Urothelium cell line (cell line): ENCODE measurements at regions not wholly inside any gene's neighbourhood (a gene's known extent, or its start where the extent isn't known, plus 50 kb on each side); places are given as distances from the start of the nearest gene placed in this dataset.

Experiments used
- DNase-seq: peaks from one replicate; pipeline ENCODE4 v3.0.0; 2011; ENCODE audit warnings: low spot score, mixed read lengths
- FAIRE-seq: peaks from 2 replicates; lab custom pipeline; 2011; peaks lifted over from hg19 to GRCh38; lab: Jason Lieb, UNC

DNA sequence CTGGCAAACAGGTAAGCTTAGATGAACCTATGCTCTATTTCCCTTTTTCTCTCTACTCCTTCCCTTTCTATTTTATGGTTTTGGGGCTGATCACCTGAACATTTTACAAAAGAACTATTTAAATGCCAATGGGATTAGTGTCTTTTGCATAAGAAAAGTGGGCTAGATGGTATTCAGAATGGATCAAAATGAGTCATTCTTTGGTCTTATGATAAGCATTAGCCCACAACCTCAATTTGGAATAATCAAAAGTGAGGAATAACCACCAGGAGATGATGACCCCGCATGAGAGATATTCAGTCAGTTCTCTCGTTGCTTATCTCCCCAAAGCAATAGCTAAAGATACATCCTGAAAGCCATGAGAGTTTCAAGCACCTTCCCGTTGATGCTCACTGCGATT, 399.0 kb upstream of the CADM1 start:
- DNase-seq (no peak), FAIRE-seq (no peak)

DNA sequence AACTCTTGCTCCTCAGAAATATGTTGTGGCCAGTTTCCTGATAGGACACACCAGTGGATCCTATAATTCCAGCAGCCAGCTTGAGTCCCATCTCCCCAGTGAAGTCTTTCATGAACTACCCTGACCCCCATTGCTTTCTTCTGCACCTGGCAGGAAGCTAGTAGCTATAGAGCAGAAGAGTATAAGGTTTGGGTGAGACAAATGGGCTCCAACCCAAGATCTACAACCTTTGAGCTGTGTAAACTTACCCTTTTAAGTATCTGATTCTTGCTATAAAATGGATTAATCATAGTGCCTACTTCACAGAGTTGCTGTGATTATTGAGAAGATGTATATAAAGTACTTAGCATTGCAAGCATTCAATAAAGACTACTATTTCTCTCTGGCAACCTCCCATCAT, 396.9 kb upstream of the CADM1 start:
- DNase-seq: no peak
- no peak for FAIRE-seq

DNA sequence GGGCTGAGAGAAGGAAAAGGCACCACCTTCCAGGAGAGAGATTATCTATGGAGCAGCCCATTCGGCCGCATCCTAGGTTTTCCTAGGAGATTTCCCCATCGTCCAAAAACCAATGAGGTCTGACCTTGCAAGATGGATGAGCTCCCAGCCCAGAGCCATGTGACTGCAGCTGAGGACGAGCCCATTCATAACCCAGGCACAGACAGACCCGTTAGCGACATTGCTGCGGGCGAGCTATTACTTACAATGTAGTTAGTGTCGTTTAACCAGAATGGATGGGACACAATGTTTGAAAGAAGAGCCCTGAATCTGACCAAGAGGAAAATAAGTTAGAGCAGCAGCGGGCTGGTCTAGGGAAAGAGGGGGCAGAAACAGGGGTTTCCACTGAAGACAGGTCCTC, 395.9 kb upstream of the CADM1 start:
- DNase-seq: no peak
- no peak for FAIRE-seq

DNA sequence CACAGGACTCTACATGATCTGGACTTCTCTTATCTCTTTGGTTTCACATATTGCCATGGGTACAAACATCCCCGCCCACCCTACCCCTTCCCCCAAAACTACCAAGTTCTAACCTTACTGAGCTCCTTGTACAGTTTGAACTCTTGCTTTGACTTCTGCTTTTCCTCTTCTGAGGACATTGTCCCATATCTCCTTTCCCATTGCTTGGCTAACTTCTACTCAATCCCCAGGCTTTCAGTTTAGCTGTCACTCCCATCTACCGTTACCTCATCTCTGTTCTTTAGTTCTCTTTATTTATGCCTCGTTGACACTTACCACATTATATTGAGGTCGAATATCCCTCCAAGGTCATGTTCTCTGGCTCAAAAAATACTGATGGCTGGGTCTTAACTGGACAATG, 393.5 kb upstream of the CADM1 start:
- FAIRE-seq (no peak), DNase-seq (no peak)

DNA sequence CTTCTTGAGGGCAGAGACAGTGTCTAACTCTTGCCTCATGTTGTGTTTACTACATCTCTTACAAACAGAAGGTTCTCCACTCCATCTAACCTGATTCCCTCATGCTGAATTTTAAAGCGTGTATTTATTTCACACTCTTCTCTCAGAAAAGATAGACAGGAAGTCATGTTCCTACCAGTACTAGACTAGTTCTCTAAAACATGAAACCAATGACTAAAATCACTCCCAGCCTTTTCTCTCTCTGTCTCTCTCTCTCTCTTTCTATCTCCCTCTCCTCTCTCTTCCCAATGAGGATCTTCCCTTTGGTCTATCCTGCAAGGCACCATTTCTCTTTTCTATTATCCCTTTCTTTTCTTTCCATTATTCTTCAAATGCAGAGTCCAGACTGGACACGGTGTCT, 391.9 kb upstream of the CADM1 start:
- DNase-seq (no peak), FAIRE-seq (no peak)

DNA sequence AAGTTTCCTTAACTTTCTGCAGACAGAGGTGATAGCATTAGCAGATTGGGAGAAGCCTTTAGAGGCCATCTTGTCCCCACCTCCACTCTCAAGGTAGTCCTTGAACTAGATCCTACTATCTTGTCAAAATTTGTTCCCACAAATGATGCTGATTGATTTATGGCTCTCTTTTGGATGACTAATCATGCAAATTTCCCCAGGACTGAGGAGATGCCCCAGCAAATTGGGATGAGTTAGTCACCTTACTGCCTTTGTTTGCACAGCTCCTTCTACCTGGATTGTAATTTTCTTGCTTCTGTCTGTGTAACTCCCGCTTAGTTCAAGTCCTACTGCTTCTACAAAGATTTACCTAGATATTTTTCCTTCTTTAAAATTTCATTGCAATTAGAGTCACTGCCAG, 391.4 kb upstream of the CADM1 start:
- DNase-seq: no peak
- FAIRE-seq: no peak

DNA sequence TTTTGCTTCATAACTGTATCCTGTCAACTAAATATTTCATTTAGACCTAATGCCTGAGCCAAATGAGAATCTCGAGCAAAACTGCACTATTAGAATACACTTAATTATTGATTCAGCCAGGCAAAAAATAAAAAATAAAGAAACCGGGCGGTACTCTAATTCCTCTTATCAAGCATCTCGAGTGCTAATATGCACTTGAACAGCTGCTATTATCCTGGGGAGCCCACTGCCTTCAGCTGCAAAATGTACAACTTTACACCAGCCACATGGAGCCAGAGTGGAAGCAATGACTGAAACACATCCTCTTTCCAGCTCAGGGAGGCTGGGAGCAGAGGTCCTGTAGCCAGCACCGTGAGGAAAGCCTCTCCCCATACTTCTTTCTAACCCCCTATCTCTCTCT, 390.0 kb upstream of the CADM1 start:
- FAIRE-seq (no peak), DNase-seq (no peak)

DNA sequence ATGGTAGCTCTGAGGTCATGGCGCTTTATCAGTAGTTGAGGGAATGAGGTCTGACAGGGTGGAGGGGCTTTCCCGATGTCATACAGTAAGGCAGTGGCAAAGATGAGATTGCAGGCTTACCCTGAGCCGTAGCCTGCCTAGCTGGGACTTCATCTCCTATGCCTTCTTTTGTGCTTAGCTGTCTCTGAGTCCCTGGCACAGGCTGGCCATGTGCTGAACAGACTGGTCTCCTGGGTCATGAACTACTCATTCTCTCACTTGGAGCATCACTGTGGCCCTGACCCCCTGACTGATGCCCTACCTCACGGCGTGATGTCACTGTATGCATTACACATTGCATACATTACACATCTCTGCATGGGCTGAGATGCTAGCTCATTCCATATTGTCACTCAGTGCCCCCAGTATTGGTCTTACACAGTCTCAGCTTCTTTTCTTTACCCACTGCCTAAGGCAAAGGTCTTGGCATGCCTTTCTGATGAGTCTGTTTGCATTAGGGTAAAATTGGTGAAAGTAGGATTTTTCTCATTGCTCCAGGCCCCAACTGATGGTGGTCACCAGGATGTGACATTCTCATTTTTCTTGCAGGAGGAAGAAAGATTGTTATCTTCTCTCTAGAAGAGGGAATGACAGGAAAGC, 389.4 kb upstream of the CADM1 start:
- DNase-seq (no peak), FAIRE-seq (peak; percentile 76)

DNA sequence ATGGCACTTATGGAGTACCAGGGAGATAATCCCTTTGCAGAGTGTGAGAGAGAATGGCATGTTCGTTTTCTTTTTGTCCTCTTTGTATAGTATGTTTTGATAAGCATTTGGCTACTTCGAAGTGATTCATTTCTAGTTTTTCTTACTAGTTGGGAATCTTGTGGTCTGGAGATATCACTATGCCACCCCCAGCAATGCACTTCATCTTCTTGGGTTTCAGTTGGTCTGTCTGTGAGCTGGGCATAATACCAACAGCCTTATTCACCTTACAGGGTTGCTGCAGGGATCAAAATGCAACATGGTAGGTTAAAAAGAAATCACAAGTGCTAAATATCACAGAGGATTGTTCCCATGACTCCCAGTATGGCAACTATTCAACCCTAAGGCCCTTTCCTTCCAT, 387.8 kb upstream of the CADM1 start:
- DNase-seq: no peak
- no peak for FAIRE-seq

DNA sequence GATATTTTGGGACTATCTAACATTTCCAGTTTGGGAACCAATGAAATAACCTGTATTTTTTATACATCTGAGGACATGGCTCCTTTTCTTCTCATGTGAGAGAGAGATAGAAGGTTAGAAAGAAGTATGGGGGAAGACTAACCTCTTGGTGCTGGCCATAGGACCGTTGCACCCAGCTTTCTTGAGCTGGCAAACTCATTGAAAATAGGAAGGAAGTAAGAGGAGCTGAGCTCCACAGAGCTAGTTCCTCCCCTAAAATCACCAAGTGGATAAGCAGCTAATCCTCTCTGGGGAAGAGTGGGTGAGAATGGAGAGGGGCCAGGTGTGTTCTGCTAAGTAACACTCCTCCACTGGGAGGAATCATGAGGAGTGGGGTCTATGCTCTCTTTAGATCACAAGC, 387.4 kb upstream of the CADM1 start:
- DNase-seq: no peak

DNA sequence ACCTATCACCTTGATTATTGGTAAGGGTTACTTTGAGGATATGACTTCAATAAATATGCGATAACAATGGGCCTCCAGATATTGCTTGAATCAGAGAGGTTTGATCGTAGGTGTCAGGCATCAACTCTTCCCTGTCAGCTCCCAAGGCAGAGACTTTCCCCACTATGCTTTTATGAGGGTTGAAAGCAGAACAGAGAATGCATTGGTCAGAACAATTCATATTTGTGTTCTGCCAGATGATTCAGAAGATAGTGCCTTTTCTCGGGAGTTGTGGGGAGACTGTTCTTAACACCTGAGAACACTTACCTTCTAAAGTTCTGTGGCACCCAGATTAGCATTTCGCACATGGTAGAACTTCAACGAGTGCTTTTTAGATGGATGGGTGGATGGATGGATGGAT, 386.3 kb upstream of the CADM1 start:
- no peak for DNase-seq
- FAIRE-seq: no peak

More for the DNA sequence above, 387.4 kb upstream of the CADM1 start:
- no peak for FAIRE-seq

DNA sequence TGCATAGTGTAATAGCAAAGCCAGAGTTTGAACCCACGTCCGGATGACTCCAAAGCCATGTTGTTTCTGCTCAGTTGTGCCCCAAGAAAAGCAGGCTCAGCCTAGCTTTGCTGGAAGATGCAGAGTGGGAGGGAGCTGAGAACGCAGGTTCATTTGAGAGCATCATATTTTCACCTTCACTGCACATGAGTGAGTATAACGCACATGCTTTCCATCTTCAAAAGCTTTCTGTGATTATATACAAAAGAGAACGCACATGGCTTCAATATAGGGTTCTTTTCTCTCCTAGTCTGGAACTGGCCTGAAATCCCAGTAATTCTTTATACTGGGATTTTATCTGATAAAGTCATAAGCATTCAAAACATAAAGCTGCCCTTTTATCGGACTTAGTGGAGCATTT, 385.5 kb upstream of the CADM1 start:
- no peak for DNase-seq
- no peak for FAIRE-seq

DNA sequence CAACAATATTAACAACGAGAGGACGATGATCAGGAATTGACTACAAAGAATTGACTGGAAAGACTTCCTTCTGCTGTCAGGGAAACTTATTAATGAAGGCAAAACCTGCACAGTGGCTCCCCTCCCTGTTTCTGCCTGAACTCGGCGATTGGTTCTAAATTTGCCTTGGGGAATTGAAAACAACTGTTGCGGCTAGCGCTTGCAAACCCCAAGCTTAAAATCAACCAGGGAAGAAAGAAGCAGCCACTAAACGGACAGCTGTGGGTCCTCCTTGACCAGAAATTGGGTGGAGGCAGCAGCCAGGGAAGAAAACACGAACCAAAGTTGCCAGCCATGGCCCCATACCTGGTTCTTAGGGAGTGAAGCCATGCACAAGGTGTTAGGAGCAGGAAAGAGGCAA, 383.5 kb upstream of the CADM1 start:
- FAIRE-seq: no peak
- no peak for DNase-seq

DNA sequence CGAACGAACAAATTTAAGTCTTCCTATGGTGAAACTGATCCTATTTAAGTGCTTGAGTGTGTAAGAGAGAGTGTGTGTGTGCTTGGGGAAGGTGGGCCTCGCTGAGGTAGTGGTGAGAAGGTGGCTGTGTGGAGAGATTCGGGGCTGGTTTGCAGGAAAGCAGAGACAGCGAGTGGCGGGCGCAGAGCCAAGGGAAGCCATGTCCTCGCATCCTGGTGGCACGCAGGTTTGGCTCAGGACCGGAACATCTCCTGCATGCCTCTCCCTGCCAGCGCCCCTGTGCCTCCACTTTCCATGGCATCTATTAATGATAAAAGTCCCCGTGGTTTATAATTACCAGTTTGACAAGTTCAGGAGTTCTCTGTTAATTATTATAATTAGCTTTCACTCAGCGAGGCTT, 383.1 kb upstream of the CADM1 start:
- no peak for FAIRE-seq
- DNase-seq: no peak

DNA sequence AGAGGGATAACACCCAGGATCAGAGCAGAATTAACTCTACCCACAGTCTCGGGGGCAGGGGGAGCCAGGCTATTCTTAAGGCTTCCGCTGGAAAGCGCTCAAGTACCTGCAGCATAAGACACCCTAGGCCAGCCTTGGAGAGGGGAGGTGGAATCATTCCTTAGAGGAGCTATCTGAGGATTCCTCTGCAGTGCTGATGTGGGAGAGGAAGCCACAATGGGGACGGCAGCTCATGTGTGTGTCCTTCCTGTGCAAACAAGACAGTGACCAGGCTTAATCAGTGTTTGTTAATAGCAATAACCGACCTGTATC, 382.2 kb upstream of the CADM1 start:
- DNase-seq (no peak), FAIRE-seq (no peak)

DNA sequence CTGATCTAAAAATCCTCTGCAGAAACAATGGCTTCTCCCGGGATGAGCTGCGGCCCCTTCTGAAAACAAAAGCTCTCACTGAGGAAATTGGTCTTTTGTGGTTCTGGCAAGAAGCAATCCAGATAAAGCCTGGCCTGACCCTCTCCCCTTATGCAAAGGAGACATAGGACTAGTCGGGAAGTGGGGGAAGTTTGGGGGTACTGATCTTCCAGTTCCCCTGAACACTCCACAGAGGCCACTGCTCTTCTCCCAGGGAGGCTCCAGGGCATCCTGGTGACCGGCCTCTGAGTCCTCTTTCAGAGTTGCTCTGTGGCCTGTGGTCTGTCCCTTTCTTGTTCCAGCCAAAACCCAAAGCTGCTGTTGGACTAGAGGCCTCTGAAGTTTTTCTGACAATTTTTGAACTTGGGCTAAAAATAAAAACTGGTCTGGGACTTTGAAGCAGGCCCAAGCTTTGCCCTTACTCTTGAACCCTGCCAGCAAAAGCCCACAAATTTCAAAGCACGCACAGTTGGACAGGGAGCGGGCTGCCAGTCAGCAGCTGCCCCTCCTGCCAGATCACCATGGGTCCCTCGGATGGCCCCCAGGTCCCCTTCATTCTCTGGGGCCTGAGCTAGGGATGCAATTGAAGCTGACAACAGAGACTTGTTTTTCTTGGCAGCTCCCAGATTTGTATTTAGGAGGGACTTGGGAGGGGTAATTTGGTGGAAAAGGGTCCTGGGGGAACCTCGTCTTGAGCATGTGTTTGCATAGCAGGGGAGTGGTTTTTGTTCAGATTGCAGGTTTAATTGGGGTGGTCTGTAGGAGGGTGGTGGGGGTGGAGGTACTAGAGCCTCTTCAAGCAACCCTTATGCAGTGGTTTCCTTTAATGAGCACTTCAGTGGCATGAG, 381.6 kb upstream of the CADM1 start:
- no peak for FAIRE-seq
- DNase-seq: peak; percentile 4

DNA sequence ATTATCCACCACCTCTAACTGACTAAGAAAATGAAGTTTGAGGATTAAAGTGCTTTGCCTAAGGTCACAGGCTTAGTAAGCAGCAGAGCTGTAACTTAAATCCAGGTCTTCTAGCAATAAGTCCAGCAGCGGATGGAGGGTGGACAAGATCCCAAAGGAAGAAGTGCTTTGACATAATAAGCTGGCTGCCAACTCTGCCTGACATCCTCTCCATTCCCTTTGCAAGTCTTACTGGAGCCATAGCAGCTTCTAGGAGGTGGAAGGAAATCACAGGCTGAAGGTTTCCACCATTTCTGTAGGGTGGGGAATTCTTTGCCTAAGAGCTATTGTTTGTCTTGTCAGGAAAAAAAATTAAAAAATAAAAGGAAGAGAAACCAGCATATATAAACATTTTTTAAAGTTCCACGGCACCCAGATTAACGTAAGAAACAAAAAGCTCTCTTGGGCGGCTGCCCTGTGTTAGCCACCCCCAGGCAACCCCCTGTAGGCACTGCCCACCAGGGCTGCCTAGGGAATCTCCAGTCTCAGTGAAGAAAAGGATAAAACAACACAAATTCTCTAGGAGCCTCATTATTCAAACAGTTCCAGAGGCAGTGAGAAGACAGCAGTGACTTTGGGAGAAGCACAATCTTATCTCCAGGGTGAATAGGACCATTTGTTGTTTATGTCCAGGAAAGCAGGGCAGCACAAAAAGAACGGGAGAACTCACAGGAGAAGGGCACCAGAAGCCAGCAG, 380.8 kb upstream of the CADM1 start:
- FAIRE-seq: no peak
- DNase-seq: no peak

DNA sequence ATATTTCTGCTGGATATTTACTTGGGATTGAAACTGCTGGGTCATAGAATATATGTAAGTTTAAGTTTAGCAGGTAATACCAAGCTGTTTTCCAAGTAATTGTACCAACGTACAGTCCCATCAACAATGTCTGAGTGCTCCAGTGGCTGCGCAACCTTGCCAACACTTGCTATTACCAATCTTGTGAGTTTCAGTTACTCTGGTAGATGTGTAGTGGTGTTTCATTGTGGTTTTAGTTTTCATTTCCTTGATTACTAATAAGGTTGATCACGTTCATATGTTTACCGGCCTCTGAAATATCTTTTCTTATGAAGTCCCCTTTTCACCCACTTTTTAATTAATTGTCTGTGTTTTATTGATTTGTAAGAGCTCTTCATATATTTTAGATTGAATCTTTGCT, 370.6 kb upstream of the CADM1 start:
- FAIRE-seq: no peak
- DNase-seq: no peak

DNA sequence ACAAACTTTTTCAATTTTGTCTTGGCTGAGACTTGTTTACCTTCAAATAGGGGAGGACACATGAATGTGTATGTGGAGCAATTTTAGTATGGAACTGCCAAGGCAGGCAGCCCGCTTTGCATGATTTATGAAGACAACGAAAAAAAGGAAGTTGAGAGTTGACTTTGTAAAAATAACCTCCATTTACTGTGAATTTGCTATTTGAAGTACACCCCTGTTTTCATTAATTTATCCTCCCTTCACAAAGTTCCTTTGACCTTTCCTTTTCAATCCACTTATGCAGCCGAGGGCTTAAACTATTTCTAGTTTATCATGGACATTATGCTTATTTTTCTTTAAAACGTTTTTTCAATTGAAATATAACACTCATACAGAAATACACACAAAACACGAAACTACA, 369.6 kb upstream of the CADM1 start:
- DNase-seq: no peak
- no peak for FAIRE-seq

DNA sequence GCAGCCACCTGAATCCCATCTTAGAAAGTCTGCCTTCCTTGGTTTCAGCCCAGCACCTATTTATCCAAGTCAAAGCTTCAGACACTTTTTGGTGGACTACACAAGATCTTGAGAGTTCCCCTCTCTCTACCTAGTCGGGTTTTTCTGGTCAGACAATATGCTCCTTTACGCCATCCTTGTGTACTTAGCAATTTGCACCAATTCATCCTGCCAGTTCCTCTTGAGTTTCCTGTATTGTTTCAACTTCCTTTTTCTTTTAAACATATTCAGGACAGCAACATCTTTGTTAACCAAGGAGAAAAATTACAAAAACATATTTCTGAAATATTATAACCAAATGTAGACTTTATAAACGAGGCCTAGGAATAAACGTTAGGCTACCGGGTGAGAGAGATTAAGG, 368.2 kb upstream of the CADM1 start:
- FAIRE-seq: no peak
- no peak for DNase-seq

DNA sequence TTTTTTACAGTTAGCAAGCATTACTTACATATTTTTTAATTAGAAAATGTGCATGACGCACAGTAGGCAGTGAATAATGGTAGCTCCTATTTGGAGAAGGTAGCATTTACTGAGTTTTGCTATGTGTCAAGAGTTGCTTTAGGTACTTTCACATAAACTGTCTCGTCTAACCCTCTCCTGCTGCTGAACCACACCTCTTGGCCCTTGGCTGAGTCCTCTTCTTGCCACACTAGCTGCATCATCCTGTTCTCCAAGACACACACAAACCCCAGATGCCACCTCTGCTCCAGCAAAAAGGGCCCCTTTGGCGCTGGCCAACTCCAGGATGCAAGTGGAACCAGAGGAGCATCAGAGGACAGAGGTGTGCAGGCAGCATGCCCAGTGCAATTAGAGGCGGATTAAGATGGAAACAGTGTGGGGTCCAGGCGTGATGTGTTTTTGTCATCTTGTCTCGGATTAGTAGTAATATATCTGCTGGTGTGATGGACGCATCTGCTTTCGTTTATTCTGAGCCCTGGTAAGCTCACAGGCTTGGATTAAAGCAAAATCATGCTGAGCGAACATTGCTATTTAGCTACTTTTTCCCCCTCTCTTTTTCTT, 367.0 kb upstream of the CADM1 start:
- no peak for DNase-seq
- no peak for FAIRE-seq
